ENCODE measurements at regions not wholly inside any gene's neighbourhood (a gene's known extent, or its start where the extent isn't known, plus 50 kb on each side); places are given as distances from the start of the nearest gene placed in this dataset.

DNA sequence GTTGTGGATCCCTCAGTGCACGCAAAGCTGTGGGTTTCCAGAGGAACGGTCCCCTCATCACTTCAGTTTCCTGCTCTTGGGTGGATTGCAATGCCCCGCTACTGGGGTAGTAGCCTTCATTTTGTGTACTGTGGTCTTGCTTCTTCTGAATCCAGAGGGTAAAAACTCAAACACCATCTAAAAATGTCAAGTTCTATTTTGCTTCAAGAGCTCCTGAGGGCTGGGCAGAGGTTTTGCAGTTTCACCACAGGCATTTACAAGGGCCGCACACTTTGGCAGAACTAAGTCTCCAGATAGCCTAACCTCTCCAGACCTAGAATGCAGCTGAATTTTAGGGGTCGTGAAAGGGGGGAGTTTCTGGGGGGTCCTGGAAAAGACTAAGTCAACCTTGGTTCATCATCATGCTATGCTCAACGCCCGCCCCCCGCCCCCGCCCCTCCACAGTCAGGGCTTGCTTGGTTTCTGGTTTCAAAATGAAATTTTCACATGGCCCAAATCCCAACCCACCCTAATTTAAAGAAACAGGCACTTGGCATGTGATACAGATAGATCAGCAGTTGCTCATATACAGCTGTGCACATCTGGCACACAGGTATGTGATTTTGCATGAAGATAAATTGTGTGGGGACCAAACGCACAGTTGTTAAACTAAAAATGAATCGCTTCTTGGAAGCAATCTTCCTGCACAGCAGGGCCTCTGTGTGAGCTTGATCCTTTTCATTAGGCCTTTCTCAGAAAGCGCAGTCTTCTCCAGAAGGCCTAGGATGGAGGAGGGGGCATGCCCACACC lies 329.6 kb downstream of the OSR1 start:
- DNase-seq: no peak

DNA sequence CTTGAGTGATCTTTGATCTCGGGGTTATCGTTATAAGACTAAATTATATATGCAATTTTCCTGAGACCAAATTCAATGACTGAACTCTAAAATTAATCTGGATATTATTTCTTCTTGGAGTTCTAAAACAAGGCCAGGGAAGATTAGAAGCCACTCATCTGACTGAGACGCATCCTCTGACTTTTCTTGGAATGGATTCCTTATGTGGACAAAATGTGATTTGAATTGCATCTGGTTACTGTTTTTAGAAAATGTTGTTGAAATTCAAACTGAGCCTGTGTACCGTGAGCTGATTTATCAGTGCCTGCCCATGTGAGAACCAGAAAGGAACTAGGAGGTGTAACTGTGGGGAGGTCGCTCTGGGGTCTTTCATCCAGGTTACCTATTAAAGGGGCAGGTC lies 330.8 kb downstream of the OSR1 start:
- no peak for DNase-seq

DNA sequence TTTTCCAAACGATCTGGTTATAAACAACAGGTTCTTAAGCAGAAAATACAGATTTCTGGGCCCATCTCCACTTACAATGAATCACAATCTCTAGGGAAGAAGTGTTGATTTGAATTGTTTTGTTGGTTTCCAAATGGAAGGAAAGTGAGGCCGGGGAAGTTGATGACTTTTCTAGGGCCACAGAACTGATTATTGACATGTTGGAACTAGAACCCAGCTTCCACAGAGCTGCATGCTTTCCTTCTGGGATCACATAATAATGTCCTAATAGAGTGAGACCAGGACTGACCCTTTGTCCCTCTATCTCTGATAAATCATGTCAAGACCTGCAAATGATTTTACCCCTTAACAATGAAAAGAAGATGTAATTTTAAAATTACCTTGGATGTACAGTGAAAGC lies 332.2 kb downstream of the OSR1 start:
- no peak for DNase-seq

DNA sequence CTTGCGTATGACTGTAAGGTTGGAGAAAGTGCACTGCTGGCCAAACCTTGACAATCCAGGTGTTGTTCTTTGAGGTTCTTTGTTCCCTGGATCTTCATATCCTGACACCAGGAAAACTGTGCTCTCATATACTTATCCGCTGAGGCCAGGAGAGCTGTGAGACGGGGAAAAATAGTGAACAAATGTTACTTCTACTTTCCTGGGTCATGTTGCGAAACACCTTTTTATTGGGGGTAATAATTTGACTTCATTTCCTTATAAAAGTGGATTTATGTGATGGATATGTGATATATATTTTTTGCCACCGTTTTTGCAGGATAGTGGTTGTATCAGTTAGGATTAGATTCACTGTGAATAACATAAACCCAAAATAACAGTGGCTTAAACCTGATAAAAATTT lies 336.1 kb downstream of the OSR1 start:
- no peak for DNase-seq

DNA sequence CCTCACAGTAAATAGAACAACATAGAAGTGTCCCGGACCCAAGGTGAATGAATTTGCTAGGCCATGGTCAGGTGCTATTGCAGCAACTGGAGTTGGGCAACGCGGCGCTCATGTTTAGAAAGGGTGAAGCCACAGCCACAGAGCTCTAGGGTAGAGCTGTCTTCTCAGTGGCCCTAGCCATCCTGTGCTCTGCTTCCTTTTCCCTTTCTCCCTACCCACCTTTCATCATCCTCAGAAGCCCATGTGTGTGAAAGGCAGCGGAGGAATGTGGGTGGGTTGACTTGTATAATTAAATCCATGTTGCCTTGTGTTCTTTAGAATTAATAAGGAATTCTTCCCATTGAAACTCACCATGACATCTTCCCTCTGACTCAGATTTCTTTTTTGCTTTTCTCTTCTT lies 336.7 kb downstream of the OSR1 start:
- DNase-seq: no peak

DNA sequence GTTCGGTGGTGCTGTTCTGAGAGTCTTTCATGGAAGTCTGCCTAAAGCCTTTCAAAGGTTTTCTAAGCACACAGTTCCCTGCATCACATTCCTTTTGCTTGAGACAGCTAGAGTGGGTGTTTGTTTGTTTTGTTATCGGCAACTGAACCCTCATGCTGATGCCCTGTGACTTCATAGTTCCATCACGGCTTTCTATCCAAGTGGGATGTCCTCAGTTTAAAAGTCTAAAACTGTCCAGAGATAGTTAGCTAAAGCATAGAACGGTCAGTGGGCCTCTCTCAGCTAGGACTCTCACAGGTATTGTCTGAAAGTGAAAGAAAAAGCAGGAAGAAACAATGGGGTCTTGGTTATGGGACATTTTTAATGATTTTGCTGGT lies 337.3 kb downstream of the OSR1 start:
- DNase-seq: no peak

DNA sequence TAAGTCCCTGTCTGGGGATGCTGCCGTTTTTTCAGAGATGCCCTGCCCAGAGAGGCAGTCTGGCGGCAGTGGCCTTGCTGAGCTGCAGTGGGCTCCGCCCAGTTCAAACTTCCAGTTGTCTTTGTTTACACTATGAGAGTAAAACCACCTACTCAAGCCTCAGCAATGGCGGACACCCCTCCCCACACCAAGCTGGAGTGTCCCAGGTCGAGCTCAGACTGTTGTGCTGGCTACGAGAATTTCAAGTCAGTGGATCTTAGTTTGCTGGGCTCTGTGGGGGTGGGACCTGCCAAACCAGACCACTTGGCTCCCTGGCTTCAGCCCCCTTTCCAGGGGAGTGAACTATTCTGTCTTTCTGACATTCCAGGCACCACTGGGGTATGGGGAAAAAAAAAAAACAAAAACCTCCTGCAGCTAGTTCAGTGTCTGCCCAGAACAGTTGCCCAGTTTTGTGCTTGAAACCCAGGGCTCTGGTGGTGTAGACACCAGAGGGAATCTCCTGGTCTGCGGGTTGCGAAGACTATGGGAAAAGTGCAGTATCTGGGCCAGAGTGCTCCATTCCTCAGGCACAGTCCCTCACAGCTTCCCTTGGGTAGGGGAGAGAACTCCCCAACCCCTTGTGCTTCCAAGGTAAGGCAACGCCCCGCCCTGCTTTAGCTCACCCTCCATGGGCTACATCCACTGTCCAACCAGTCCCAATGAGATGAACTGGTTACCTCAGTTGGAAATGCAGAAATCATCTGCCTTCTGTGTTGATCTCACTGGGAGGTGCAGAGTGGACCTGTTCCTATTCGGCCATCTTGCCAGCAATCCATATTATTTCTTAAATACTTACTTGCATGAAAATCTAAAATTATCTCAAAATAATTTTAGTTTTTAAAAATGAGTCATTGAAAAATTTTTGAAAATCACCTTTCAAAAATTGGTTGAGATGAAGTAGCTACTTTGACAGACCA lies 338.0 kb downstream of the OSR1 start:
- no peak for DNase-seq

DNA sequence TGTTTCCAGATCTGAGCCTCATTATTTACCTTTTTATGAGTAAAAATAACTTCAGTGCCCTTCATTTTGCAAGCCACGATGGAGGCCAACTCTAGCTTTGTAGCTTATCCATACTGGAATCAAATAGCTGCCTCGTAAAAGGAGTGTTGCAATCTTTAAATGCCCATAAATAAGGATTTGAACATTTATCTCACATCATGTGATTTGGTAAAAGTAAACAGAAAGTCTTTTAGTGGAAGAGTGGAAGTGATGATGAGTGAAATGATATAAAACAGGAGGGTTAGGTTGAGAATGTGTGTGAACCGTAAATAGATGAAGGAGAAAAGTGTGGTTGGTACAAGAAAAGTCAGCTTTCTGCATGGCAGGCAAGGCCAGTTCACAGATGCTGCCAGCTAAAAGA lies 348.9 kb downstream of the OSR1 start:
- DNase-seq: no peak

DNA sequence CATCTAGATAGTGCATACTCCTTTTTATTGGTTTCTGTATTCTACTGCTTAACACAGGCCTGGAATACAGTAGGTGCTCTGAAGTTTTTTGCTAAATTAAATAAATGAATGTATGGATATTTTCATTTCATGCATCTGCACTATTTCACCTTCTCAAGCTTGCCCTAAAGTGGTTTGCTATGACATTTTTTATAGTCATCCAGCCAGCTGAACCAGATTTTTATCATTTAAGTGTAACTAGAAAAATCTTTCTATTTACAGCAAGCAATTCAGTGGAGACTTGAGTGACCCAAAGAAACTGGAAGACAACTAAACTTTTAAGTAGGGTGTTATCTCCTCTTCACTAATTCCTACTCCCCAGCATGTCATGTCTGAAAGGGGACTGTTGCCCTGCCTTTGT lies 354.9 kb downstream of the OSR1 start:
- DNase-seq: no peak

DNA sequence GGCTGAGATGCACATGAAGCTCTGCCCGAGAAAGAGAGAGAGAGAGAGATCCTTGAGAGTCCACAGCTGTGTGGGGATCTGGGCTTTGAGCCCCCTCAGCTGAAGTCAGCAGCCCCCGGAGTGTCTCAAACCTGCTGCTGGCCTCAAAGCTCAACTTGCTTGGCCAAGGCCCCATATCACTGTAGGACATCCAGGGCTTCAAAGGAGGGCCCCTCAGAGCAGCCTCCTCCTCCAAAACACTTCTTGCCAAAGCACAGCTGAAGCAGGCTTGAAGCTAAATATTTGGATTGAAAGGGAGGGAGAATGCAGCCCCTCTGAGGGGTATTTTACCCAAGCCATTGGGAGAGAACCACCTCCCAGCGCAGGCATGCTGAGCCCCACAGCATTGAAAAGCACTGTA lies 357.6 kb downstream of the OSR1 start:
- DNase-seq: no peak

DNA sequence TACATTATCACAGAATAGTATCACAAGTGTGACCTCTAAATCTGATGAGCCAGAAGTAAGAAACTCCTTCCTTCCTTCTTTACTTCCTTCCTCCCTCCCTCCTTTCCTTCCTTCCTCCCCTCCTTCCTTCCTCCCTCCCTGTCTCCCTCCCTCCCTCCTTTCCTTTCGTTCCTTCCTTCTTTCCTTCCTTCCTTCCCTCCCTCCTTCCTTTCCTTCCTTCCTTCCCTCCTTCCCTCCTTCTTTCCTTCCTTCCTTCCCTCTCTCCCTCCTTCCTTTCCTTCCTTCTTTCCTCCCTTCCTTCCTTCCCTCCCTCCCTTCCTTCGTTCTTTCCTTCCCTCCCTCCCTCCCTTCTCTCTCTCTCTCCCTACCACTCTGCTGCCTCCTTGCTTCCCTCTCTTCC lies 359.2 kb downstream of the OSR1 start:
- DNase-seq: no peak

DNA sequence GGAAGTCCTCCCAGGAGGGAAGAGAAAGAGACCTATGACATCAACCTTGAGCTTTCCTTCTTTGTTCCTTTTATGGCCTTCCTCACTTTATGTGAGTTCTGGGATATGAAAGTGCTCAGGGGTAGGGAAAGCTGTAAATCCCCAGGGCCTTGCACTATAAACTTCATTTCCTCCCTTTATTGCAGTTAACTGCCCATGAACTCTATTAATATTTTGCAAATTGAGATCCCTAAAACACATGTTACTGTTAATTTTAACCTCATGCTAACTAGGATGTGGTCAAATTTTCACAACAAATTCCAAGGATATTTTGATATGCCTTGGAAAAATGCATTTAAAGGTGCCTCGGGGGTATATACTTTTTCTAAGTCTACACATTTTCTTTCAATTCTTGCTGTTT lies 359.9 kb downstream of the OSR1 start:
- DNase-seq: no peak

DNA sequence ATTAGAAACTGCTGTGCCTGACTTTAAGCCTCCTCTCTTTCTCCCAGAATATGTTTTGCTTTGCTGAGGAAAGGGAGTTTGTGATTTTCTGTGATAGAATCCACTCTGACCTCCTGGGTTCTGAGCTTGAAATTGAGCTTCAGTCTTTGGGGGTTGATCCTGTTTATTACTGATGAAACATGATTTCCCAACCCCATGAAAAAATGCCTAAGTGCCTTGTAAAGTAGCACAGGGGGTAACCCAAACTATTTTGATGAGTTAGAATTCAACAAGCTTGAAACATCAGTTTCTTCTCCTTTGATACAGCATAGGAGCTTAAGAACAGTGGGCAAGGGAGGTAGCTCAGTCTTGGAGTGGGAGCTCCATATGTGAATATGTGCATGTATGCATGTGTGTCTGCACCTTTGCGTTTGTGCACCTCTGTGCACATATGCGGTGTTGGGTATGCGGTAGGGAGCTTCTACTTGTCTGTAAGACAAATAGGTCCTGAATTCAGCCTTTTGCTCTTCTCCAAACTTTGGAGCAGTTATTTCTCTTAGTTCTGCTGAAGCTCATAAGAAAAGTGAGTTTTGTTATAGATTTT lies 364.6 kb downstream of the OSR1 start:
- DNase-seq: no peak

DNA sequence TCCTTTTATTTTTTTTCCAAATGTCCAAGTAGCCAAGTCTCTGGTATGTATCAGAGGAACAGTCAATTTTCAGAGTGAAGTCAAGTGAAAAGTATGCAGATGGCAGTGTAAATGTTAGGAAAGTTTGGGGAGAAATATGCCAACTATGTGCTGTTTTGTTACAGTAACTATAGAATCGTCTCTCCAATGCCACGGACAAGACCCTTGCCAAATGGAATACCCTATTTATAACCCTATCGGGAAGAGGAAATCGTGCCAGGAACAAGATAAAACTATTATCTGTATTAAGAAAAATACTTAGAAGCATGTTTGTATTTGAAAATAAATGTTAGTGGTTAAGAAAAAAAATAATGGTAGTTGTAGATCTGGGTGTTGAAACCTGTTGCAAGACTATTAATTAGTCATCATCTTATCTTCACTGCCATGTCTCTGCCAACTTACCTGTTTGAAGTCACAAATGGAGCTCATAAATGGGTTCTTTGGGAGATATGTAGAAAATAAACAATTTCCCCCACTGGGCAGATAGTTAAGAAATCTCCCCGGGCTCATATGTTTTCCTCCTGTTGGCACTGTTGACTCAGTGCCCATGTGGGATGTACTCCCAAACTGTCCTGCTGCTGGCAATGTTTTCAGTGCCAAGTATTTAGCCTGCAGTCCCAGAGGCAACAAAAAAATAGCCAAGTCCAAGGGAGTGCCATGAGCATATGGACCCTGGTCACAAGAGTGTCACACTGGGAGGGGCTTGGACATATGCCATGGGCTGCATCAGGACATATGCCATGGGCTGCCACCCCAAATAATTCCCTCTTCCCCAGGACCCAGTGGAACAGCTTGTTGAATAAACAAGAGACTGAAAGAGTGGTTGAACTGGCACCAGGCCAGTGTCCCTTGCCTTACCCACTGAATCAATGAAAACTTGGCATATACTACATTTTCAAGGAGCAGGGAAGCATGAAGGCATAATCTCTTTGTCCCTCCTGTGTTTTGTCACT lies 366.9 kb downstream of the OSR1 start:
- no peak for DNase-seq

DNA sequence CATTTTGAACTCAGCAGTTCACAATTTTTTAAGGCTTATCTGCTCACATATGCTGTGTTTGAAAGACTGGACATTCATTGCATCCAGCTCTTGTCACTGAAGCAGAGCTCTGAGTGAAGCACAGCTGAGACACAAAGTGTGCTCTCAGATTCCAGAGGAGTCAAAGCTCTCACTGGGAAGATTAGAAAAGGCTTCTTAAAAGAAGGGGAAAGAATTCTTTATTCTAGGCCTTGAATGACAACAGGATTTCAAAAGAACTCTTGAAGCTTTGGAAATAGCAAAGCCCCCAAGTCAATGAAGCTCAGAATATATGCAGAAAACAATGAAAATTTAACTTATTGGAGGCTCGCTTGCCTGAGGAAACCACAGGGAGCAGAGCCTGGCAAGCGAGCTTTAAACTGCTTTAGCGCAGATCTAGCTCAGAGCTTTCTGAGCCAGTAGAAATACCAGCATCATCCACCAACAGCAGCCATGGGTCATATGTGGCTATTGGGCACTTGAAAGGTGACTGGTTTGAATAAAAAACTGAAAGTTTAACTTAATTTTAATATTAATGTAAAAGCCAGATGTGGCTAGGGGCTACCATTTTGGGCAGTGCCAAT lies 369.7 kb downstream of the OSR1 start:
- DNase-seq: no peak

DNA sequence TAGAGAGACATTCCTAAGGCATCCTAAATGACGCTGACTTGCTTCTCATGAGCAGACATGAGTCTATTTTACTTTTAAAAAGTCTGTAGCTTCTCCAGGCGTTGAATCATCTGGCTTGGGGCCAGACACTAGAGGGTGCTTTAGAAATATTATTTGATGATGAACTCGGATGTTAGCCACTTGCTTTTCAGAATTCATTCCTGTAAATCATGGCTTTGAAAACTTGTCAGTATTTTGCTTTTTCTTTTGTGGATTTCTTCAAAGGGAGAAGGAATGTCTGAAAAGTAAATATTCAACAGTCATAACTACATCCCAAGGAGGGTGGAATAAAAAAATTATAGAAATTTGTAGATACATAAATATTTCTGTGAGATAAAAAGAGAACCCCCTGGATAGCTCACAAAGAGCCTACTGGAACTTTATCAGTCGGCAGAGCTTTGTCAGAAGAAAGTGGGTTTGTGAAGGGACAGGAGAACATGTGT lies 370.8 kb downstream of the OSR1 start:
- DNase-seq: no peak

DNA sequence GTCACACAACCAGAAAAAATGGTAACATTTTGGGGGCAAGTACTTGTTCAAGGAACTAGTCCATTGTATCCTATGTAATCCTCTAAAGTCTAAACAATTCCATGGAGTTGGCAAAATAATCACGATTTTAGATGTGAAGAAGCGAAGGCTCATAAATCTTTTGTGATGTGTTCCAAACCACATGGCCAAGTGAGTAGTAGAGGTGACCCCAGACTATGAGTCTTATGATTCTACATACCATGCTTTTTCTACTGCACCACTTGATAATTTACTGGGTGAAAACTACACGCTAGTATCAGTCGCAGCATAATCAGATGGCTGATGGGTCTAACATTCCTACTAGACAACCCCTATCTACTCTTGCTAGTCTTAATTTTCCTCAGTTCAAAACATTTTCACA lies 371.4 kb downstream of the OSR1 start:
- no peak for DNase-seq

DNA sequence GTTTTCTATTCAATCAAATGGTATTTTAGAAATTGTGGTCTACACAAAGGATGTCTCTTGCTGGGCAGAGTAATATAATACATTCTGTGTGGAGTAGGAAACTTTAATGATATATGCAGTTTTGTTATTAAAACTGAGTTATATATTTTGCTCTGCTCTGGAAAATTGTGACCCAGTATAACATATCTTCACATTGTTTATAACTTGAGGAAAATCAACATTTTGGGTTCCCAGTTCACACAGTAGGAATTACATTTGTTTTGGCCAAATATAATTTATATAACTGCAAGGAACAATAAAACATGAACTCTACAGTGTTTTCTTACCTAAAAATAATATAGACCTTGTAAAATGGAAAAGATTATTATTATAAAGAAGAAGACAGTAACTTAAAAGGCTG lies 372.4 kb downstream of the OSR1 start:
- DNase-seq: no peak

DNA sequence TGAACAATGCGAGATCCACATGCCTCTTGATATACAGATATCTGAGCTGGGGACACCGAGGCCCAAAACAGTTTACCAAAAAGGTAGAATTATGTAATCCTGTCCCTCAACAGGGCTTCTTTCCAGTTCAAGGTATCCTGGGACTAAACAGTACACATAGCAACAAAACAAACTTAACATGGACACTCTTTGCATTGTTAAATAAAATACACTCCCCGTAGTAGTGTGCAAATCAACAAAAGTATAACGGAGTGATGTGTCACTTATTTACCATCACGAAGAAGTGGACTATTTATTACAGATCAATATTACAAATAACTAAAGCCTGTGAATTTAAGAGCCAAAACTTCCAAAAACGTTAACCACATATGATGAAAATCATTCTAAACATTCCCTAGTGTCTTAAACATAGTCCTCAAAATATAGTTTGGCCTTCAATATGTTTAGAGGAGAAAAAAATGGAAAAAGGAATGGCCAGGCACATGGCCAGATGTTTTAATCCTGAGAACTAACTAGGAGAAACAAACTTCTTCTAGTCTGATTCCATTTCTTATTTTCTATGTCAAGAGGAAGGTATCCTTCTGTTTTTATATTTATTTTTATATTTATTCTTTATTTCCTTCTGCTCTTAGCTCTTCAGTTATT lies 377.5 kb downstream of the OSR1 start:
- DNase-seq: no peak

DNA sequence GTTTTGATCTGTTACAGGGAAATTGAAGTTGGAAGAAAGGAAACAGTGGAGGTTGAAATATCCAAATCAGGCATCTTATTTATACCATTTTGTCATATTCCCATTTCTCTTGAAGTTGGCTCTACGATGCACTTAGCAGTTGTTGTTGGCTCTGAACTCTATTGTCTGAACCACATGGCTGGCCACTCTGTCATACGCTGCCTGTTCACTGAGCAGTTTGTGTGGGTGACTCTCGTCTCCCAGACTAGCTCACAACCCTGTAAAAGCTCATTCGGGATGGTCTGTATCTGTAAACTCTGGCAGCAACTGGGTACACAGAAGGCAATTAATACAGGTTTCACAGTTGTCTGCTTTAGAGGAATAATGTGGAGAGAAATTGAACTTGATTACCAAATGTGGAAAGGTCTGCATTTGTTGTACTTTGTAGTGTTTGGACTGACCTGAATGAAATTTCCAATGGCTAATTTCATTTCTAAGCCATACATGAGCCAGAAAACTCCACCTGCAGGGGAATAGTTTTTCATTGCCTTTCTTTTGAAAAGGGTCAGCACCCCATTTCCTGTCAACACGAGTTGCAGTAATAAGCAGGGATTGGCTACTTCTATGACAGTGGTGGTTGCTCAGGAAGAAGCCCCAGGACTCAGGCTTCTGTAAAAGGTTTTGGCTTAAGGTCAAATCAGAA lies 378.2 kb downstream of the OSR1 start:
- no peak for DNase-seq

DNA sequence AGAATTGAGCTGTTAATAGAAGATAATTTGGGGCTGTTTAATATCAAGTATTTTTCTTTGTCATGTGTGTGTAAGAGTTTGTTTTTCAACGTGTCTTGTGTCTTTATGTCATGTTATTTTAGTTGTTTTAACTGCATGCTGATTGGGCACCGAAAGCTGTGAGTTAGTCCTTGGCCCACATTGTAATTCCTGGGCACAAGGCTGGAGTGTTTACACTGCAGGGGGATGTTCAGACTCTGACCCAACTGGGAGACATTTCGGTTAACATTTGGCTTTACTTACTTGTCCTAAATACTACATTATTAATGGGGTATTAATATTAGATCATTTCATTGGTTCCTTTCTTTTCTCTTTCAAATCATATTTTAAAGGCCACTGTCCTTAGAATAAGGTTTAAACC lies 381.0 kb downstream of the OSR1 start:
- no peak for DNase-seq
